ENCODE measurements at regions not wholly inside any gene's neighbourhood (a gene's known extent, or its start where the extent isn't known, plus 50 kb on each side); places are given as distances from the start of the nearest gene placed in this dataset.

DNA sequence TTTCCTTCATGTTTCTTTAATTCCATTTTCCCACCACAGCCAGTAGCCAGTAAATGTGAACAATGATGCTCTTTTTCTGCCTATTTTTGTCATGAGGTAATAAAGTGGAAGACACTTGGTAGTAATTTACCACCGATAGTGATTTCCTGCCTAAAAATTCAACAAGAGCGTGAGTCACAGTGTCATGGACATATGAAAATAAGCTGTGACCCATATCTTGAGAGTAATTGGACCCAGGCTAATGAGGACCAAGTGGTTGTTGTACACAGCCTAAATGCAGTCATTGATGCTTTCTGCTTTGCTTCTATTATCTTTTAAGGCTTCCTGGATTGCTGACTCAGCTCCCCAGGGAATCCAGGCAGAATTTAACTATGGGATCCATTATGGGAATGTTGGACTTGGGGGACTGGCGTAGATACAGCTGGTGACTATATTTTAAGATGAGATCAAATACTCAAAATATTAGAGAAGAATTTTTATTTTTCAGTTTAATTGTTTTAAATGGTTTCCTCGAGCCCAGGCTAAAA, 265.9 kb upstream of the FERMT1 start:
- no peak for TF ChIP-seq CTCF (IDR thresholded peaks at IDR 0.05)
- no peak for TF ChIP-seq POLR2A (IDR thresholded peaks at IDR 0.05)
